ENCODE measurements at regions not wholly inside any gene's neighbourhood (a gene's known extent, or its start where the extent isn't known, plus 50 kb on each side); places are given as distances from the start of the nearest gene placed in this dataset.

DNA sequence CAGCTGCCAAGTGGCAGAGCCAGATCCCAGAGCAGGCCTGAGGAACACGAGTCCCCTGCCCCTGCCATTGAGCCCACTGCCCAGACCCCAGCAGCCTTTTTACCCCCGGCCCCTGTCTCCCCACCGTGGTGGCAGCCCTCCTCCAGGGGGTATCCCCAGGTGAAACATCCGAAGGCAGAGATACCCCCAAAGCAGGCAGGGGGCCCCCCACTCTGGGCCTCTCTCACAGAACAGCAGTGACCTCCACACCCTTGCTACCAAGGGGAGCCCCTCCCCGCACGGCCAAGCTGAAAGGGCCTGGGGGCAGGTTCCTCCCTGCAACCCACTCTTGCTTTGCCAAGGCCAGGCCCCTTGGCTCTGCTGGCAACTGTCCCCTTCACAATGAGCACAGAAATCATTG is 142.2 kb downstream of the ENGASE start:
- TF ChIP-seq, protein P1, sequence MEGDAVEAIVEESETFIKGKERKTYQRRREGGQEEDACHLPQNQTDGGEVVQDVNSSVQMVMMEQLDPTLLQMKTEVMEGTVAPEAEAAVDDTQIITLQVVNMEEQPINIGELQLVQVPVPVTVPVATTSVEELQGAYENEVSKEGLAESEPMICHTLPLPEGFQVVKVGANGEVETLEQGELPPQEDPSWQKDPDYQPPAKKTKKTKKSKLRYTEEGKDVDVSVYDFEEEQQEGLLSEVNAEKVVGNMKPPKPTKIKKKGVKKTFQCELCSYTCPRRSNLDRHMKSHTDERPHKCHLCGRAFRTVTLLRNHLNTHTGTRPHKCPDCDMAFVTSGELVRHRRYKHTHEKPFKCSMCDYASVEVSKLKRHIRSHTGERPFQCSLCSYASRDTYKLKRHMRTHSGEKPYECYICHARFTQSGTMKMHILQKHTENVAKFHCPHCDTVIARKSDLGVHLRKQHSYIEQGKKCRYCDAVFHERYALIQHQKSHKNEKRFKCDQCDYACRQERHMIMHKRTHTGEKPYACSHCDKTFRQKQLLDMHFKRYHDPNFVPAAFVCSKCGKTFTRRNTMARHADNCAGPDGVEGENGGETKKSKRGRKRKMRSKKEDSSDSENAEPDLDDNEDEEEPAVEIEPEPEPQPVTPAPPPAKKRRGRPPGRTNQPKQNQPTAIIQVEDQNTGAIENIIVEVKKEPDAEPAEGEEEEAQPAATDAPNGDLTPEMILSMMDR (conservative IDR thresholded peaks at IDR 0.05) = no peak
- no peak for TF ChIP-seq EZH2 (IDR thresholded peaks at IDR 0.05; ENCODE audit: low read depth)
